ENCODE measurements at regions not wholly inside any gene's neighbourhood (a gene's known extent, or its start where the extent isn't known, plus 50 kb on each side); places are given as distances from the start of the nearest gene placed in this dataset.
A peak's percentile ranks its signal among the peaks of the same experiment; 100 is the strongest.
"Not testable (repeated sequence)": the region's sequence is repeated elsewhere in the genome, so short reads cannot be mapped to it uniquely, and the experiment has no call there.

- no peak for TF ChIP-seq CTCF (conservative IDR thresholded peaks at IDR 0.05; ENCODE audit: low read depth, low read length)
- H3K4me3 ChIP-seq (ENCODE audit: low read depth, low read length), result no peak overlapping the region
- no peak for DNase-seq (ENCODE audit: low read depth)
Observed at GRCh38 chr4:125582302-125582701, 267.5 kb downstream of the FAT4 start.

DNA sequence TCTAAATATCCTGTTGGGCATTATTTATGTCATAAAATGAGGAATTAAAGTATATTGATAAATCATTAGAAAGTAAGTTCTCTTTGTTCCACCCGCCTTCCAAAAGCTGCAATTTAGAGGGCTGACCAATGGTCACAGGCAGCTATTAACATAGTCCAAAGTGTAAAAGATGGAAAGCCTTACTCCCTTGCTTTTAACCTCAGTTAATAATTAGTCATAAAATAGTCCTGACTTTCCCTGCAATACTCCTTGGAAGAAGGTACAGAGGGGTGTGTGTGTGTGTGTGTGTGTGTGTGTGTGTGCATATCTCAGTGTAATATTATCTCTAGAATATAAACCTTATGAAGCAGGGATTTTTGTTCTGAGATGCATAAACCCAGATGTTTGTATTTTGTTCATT lies 275.4 kb downstream of the FAT4 start:
- no peak overlapping the region for H3K4me3 ChIP-seq (ENCODE audit: low read depth, low read length)
- TF ChIP-seq CTCF (conservative IDR thresholded peaks at IDR 0.05; ENCODE audit: low read depth, low read length), result no peak
- peak; percentile 22 for DNase-seq (ENCODE audit: low read depth)

- TF ChIP-seq CTCF (conservative IDR thresholded peaks at IDR 0.05; ENCODE audit: low read depth, low read length), result no peak
- no peak overlapping the region for H3K4me3 ChIP-seq (ENCODE audit: low read depth, low read length)
- DNase-seq (ENCODE audit: low read depth), result no peak
Observed at GRCh38 chr4:125591290-125591689, 276.5 kb downstream of the FAT4 start.

DNA sequence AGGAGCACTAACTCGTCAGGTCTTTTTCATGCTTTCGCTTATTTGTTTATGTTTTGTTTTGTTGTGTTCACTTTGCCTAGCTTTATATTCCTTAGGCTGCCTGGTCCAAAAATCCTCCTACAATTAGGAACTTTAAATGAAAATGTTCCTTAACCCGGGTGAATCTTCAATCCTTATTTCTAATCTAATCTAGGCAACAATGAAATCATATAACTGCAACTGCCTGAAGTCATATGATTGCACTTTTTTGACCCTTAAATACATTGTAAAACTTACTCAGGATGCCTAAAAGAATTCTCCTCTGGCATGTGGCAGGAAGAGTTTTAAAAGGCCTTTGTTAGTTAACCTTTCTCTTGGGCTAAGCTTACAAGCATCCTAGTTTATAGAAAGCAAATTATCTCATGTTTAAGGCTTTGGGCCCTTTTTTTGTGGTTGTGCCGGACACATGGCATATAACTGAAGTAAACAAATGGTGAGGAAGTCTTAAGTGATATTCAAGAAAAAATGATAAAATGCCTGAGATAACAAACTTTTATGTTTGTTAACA lies 279.4 kb downstream of the FAT4 start:
- no peak for TF ChIP-seq CTCF (conservative IDR thresholded peaks at IDR 0.05; ENCODE audit: low read depth, low read length)
- no peak overlapping the region for H3K4me3 ChIP-seq (ENCODE audit: low read depth, low read length)
- no peak for DNase-seq (ENCODE audit: low read depth)

GRCh38 chr4:125605926-125606325 lies 291.2 kb downstream of the FAT4 start:
- not testable (repeated sequence) for DNase-seq (ENCODE audit: low read depth); H3K4me3 ChIP-seq (ENCODE audit: low read depth, low read length)

DNA sequence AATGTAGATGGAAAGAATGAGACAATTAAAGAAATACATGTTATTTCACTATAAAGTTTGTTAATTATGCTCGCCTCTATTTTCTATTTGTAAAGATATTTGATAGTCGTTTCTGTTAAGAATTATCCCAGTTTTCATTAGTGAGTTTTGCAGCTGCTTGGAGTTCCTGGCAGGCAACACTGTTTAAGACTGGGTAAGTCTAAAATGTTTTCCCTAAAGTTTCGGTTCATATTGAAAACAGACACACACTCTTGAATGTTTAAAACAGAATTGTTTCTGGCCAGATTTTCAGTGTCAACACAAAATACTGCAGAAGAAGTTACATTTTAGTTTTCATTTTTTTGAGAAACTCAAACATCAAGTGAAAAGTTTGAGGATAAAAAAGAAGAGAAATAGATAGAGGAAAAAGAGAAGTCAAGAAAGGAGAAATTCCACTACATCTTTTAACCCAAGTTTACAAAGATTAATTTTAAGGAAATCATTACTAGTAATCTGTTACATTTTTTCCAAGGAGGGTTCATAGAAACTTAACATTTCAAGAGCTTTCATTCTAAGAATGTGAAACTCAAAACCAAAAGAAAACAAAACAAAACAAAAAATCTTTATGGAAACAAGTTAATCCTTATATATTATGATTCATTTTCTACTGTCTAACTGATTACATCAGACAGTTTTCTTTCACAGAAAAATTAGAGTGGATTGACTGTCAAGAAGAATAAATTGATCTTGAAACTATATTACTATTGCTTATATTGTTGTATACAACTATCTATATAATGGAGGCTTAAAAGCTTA lies 305.5 kb downstream of the FAT4 start:
- no peak overlapping the region for H3K4me3 ChIP-seq (ENCODE audit: low read depth, low read length)
- no peak for TF ChIP-seq CTCF (conservative IDR thresholded peaks at IDR 0.05; ENCODE audit: low read depth, low read length)

DNA sequence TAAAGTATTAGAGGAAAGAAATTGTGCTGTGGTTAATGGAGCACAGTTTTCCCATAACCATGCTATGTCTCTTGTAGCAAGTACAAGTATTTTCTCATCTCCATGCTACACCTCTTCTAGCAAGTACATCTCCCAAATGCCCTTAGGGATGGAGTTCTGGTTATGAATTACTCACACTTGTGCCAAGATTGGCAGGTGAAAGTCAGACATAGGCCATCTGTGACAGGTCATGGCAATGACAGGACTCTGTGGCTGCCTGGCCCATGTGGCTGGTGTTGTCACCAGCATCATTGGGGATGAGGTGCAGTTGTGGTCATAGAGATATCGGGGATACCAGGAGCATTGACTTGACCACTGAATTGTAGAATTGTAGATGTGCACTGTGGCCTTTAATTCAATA lies 310.2 kb downstream of the FAT4 start:
- H3K4me3 ChIP-seq (ENCODE audit: low read depth, low read length), result no peak overlapping the region
- no peak for DNase-seq (ENCODE audit: low read depth)
- TF ChIP-seq CTCF (conservative IDR thresholded peaks at IDR 0.05; ENCODE audit: low read depth, low read length), result no peak

More for the DNA sequence above, 305.5 kb downstream of the FAT4 start:
- no peak for DNase-seq (ENCODE audit: low read depth)
